ENCODE measurements at regions not wholly inside any gene's neighbourhood (a gene's known extent, or its start where the extent isn't known, plus 50 kb on each side); places are given as distances from the start of the nearest gene placed in this dataset.

- no peak for DNase-seq
These were observed 349.7 kb upstream of the ST6GAL2 start for GRCh38 chr2:107235491-107236254.

GRCh38 chr2:107242811-107243210 lies 356.8 kb upstream of the ST6GAL2 start:
- no peak for DNase-seq

GRCh38 chr2:107248932-107249331 lies 363.0 kb upstream of the ST6GAL2 start:
- no peak for DNase-seq

GRCh38 chr2:107255744-107256143 lies 369.8 kb upstream of the ST6GAL2 start:
- DNase-seq, result no peak

GRCh38 chr2:107258531-107259407 lies 372.8 kb upstream of the ST6GAL2 start:
- no peak for DNase-seq

DNA sequence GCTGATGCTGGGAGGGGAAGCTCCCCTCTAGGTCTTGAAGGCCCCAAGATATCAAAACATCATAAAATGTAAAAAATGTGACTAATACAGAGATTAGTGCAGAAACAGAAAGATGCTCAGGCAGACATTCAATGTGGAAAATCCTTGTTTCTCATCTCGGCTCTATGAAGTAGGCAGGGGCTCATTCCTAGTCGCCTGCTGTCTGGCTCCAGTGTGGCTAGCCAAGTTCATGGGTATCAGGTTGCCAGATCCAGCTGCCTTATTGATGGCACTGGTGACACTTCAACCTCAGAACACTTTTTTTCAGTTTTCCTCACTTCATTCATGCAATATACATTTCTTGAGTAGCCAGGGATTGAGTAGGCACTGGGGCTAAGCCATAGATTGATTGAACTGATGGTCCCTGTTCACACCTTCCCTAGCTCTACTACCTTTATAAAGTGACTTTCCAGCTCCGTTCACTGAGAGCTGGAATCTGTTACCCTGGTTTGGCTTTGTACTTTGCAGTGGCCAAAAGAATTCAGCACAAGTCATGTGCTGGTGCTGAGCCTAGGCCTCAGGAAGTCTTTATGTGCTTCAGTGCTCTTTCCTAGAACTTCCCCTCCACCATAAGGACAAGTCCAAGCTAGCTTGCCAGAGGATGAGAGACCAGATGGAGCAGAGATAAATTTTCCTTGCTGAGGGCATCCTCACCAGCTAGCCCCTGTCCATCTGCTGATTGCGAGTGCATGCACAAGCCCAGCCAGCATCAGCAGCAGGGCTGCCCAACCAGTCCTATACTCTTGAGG lies 373.6 kb upstream of the ST6GAL2 start:
- DNase-seq, result peak; percentile 14

DNA sequence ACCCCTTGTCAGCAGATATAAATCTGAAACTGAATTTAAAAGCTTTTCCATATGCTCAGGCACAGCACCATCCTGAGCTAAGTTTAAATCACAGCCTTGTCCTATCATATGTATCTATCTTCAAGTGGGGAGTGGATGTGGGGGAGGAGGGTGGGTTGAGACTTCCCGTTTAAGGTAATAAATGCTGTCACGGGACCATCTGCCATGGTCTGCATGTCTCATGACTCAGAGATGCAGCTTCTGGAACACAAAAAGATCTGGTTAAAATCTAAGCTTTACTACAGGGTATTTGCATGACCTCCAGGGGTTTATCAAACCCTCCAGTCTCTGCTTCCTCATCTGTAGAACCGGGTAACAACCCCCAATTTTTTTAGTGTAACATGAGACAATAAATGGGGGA lies 377.7 kb upstream of the ST6GAL2 start:
- DNase-seq, result no peak

DNA sequence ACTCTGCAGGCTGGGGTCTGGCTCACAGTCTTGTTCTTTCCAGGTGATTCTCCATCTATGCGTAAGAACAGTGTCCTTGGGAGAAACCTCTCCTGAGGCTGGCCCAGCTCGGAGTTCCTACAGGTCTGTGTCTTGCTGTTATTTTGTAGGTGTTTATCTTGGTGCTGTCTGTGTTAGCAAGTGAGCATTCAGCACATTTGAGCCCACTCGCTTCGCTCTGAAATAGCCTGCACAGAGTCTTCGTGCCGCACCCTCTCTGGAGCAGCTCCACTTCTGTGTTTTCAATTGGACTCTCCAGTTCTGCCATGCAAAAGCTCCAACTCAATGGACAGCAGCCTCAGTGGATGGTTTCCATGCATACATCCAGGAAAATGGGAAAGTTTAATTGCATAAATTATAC lies 378.2 kb upstream of the ST6GAL2 start:
- no peak for DNase-seq

DNA sequence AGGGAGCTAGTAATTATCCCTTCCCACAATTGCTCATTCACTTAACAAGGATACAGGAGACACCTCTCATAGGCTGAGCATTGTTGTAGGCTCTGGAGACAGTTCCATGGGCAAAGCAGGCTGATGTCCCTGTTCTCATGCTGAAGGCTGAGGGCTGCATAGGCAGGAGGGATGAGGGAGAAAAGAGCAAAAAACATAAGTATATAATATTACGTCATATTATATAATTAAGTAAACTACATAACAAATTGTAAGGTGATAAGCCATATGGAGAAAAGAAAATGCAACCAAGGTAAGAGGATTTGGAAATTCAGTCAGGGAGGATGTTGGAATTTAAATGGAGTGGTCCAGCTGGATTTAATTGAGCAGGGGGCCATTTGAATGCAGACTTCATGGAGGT lies 380.6 kb upstream of the ST6GAL2 start:
- no peak for DNase-seq

DNA sequence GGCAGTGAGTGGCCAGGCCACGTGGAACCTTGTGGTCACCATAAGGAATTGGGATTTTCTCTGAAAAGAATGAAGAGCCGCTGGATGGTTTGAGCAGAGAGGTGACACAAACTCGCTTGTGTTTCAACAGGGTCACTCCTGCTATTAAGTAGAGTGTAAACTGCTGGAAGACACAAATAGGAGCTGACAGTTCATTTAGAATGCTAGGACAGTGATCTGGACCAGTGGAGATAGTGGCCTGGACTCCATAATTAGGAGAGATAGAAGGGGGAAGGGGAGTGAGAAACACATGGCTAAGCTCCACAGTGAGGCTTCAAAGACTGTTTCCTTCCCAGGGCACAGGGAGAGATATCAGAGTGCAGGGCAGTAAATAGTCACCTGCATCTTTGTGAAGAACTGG lies 381.1 kb upstream of the ST6GAL2 start:
- DNase-seq, result no peak

DNA sequence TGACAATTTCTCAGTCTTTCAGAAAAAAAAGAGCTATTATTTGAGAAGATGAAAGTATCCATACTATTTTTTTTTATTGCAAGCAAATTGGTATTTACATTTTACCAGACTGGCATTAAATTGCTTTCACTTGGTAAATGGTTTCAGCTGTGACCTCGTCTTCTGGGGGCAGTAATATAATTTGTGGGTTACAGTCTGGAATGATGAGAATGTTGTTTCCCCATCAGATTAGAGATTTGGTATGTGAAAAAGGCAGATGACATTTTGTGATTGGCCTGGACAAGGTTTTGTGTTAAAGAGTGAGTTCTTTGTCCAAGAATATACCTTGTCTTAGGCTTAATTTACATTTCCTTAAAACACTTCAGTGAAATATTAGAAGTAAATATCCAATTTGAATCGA lies 390.1 kb upstream of the ST6GAL2 start:
- DNase-seq, result no peak

DNA sequence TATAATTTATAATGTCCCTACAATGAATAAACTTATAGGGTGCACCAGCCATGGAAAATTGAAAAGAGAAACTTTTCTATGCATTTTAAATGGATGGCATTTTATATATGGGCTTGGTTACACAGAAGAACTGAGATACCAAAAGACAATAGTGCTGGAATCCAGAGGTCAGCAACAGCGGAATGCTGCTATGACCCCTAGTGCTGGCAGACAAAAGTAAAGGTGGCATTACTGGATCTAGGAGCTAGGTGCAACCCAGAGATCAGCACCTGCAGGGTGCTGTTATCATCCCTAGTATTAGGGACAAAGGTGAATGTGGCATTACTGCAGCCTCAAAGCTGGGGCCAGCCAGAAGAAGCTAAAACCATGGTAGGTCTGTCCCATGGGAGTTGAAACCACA lies 392.7 kb upstream of the ST6GAL2 start:
- no peak for DNase-seq

DNA sequence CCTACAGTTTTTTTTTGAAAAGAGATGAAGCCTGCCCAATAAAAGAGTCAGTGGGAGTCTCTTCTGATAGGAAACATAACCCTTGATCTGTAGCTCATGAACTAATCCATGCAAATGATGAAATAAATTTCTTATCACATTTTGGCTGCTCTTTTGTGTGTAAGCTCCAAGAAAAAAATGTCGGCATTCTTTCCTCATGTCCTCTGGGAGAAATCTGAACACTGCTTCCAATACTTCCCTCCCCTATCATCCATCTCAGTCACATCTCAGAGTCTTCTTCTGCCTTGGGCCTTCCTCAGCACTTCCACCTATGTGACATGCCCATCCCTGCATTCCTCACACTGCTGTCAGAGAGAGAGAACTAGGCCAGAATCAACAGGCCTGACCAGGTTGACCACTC lies 395.7 kb upstream of the ST6GAL2 start:
- no peak for DNase-seq

- no peak for DNase-seq
These were observed 396.2 kb upstream of the ST6GAL2 start for GRCh38 chr2:107282135-107282534.

DNA sequence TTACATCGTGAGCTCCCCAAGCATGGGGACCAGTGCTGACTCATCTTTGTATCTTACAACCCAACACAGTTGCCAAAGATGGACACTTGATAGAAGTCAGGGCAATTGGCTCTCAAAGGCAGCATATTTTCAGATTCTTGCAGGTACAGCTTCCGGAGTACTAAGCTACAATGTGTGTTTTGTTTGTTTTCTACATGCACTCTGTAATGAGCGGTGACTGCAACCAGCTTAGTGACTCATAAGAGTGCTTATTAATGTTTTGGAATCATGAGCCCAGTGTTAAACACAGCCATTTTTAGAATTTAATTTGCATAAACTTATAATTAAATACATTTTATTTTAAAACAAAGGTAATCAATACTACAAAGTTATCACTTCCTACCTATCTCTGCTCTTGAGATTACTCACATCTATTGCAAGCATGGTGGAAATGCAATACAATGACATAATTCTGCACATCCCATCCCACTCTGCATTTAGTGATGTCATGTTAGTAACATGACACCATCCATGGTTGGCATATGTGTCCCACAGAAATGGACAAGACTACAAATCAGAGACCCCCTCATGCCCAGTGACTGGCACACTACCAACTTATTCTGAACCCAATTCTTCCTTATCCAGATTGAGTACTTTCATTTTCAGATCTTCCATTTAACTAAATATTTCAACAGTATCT lies 399.8 kb upstream of the ST6GAL2 start:
- no peak for DNase-seq

DNA sequence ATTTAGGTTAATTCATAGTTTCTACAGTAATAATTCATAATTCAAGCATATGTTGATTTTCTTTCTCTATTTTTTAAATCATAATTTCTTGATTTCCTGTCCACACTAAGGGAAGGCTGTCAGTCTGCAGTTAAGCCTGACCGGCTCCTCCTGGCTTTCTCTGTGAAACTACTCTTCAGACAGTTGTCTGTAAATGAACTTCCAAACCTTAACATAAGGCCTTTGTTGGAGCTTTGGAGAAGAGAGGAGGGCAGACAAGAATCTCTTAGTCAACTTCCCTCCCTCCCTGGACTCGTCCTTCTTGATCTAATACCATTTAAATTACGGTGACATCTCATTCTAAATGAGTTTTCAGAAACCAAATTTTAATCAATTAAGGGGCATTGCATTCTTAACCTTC lies 404.1 kb upstream of the ST6GAL2 start:
- no peak for DNase-seq

- DNase-seq, result no peak
These were observed 418.0 kb upstream of the ST6GAL2 start for GRCh38 chr2:107303964-107304363.

DNA sequence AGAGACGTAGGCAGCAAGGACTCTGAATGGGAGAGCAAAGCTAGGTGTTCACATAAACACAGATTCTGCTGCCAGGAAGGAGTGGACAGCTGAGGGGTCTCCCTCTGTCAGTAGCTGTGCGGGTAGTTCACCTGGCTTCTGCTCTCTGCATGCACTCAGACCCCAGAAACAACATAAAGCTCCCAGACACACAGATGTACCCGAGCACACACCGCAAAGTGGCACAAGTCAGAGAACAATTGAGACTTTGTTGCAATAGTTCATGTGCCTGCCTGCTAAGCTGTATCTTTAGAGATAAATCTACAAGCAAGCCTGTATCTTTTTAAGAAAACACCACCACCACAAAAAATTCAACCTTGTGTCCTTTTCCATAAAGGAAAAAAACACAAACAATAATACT lies 420.0 kb upstream of the ST6GAL2 start:
- DNase-seq, result no peak

DNA sequence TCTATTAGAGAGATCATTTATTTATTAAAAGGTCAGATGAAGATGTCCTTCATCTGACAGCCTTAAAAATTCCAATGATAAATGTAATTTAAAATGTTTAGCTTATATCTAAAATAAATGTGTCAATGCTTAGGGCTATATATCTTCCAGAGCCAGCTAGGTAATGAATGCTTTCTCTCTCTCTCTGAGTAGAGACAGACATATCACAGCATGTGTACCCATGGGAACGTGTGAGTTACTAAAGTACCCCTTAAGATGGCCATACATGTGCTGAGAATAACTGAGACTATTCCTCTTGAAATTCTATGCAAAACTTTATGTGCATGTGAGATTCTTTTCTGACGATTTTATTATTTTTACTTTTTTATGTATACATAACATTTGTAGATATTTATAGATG lies 420.9 kb upstream of the ST6GAL2 start:
- DNase-seq, result no peak

- DNase-seq, result peak; percentile 6
These were observed 422.9 kb upstream of the ST6GAL2 start for GRCh38 chr2:107308835-107309234.

DNA sequence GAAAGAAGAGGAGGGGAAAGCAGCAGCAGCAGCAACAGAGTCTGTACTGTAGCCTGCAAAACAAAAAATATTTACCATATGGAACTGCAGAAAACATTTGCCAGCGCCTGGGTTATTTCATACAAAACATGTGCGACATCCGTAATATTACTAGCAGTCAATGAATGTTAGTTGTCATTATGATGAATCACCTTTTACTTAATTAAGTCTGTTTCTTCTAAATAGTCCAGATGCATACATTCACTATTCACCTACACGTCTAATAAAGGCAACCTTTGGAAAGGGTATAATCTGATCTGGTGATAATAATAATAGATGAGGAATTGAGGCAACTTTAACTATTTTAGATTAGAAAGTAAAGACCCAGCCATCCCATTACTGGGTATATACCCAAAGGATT lies 426.3 kb upstream of the ST6GAL2 start:
- DNase-seq, result peak; percentile 81

DNA sequence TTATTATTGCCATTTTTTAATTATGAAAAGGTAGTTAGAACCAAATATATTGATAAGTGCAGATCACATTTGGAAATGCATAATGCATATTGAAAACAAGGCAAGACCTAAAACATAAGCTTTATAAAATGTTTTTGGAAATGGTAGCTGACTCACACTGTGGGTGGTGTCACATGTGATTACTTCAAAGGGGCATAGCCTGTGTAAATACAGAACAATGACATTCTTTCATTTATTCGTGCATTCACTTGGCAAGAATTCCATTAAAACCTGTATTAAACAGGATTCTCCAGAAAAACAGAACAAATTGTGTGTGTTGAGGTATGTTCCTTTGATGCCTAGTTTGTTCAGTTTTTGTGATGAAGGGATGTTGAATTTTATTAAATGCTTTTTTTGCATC lies 427.3 kb upstream of the ST6GAL2 start:
- DNase-seq, result no peak

DNA sequence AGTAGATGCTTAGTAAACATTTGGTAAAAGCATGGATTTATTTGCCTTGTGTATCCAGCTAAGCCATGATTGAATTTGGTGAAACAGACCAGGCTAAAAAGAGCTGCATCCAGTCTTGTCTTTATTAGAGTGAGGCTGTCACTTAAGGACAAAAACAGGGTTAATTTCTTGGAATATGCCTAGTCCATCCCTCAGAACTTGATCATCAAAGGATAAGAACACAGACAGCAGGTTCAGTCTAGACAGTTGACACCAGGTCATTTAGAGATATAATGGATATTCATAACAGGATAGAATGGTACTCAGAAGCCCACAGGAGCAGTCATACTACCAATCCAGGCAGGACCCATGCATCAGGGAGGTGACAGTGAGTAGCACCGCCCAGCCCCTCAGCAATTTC lies 434.9 kb upstream of the ST6GAL2 start:
- no peak for DNase-seq
